H1 (cell line): ENCODE measurements at regions not wholly inside any gene's neighbourhood (a gene's known extent, or its start where the extent isn't known, plus 50 kb on each side); places are given as distances from the start of the nearest gene placed in this dataset.

ENCODE experiments used
- CTCF ChIA-PET: fragments of 300-600 bp; sonication (Branson Sonifier 250); formaldehyde crosslinking; loops from one replicate; lab custom pipeline; 2021; ENCODE audit not compliant: partially characterized antibody; lab: Charles Lee
- POLR2A ChIA-PET: fragments of 300-600 bp; sonication (Branson Sonifier 250); formaldehyde crosslinking; loops from one replicate; lab custom pipeline; 2021; ENCODE audit warnings: inconsistent platforms; ENCODE audit not compliant: partially characterized antibody; lab: Charles Lee
- DNase-seq, 2 experiments: peaks; one replicate each; pipeline versions ENCODE4 v3.0.0 to v3.0.0-alpha.2; 2010 to 2022; ENCODE audit warnings: low spot score in 2 of 2, low read depth in 1 of 2, mixed read lengths in 1 of 2
- FAIRE-seq: peaks from 2 replicates; lab custom pipeline; 2011; peaks lifted over from hg19 to GRCh38; lab: Jason Lieb, UNC
- H2AFZ ChIP-seq: 2 replicates; pipeline ENCODE4 v1.8.1; 2012; ENCODE audit warnings: low read length, inconsistent platforms
- H2AK5ac ChIP-seq: 2 replicates; pipeline ENCODE4 v1.6.1; 2013; ENCODE audit warnings: low read depth, low read length
- H2BK120ac ChIP-seq: replicated peaks from 2 replicates; pipeline ENCODE3; 2013; ENCODE audit warnings: low read depth, low read length, inconsistent platforms
- H2BK12ac ChIP-seq: 2 replicates; pipeline ENCODE4 v1.6.1; 2013; ENCODE audit warnings: low read depth, low read length
- H2BK15ac ChIP-seq: 2 replicates; pipeline ENCODE4 v1.6.1; 2013; ENCODE audit warnings: low read length
- H2BK20ac ChIP-seq: 2 replicates; pipeline ENCODE4 v1.6.1; 2013; ENCODE audit warnings: low read length
- H2BK5ac ChIP-seq: 2 replicates; pipeline ENCODE4 v1.6.1; 2013; ENCODE audit warnings: low read depth, low read length
- H3K14ac ChIP-seq: 2 replicates; pipeline ENCODE4 v1.6.1; 2013; ENCODE audit warnings: inconsistent platforms; ENCODE audit not compliant: insufficient read length
- H3K18ac ChIP-seq: 2 replicates; pipeline ENCODE4 v1.6.1; 2013; ENCODE audit warnings: low read length; ENCODE audit errors: extremely low read depth
- H3K23ac ChIP-seq: 2 replicates; pipeline ENCODE4 v1.6.1; 2013; ENCODE audit warnings: inconsistent platforms; ENCODE audit not compliant: insufficient read length
- H3K23me2 ChIP-seq: 2 replicates; pipeline ENCODE4 v1.6.1; 2013; ENCODE audit warnings: low read depth, low read length
- H3K27ac ChIP-seq: 2 replicates; pipeline ENCODE4 v1.6.1; 2011; ENCODE audit warnings: low read depth, low read length, inconsistent platforms
- H3K27me3 ChIP-seq, 4 experiments: replicated peaks in 1 of 4; 1 replicate in 1 of 4; 2 replicates in 3 of 4; pipeline versions ENCODE4 v1.6.1 to v1.8.1; 2011 to 2013; ENCODE audit warnings: low read length in 3 of 4, mild to moderate bottlenecking in 3 of 4, inconsistent platforms in 2 of 4, mixed read lengths in 2 of 4, moderate library complexity in 1 of 4; ENCODE audit not compliant: control insufficient read depth in 3 of 4, insufficient read depth in 3 of 4; ENCODE audit errors: extremely low read depth in 1 of 4
- H3K36me3 ChIP-seq, 4 experiments: 2 replicates each; pipeline versions ENCODE4 v1.6.1 to v1.8.1; 2011 to 2013; ENCODE audit warnings: mild to moderate bottlenecking in 4 of 4, low read length in 3 of 4, moderate library complexity in 2 of 4, control low read depth in 1 of 4, inconsistent platforms in 1 of 4; ENCODE audit not compliant: insufficient read depth in 4 of 4, control insufficient read depth in 2 of 4
- H3K4ac ChIP-seq: replicated peaks from 2 replicates; pipeline ENCODE3; 2013; ENCODE audit warnings: low read length, low read depth, mixed read lengths, inconsistent platforms; ENCODE audit not compliant: insufficient read length
- H3K4me1 ChIP-seq, 4 experiments: replicated peaks in 1 of 4; 1 replicate in 1 of 4; 2 replicates in 3 of 4; pipeline versions ENCODE4 v1.6.1 to v1.8.1; 2011 to 2013; ENCODE audit warnings: low read length in 3 of 4, inconsistent platforms in 2 of 4, mixed read lengths in 1 of 4; ENCODE audit not compliant: insufficient read depth in 4 of 4, control insufficient read depth in 3 of 4
- H3K4me2 ChIP-seq, 2 experiments: 2 replicates each; pipeline versions ENCODE4 v1.6.1 to v1.8.1; 2011 to 2013; ENCODE audit warnings: low read depth in 2 of 2, low read length in 2 of 2, control low read depth in 1 of 2, inconsistent platforms in 1 of 2, mild to moderate bottlenecking in 1 of 2; ENCODE audit not compliant: insufficient read depth in 1 of 2
- H3K4me3 ChIP-seq, 4 experiments: fragments of 200-600, 300-600 bp in 1 of 4; sonication (generic), shearing (Covaris generic), sonication (Bioruptor Twin) in 1 of 4; 2 replicates each; pipeline versions ENCODE4 v1.5.1 to v1.8.1; 2011 to 2016; ENCODE audit warnings: low read length in 4 of 4, low read depth in 3 of 4, control low read depth in 2 of 4, inconsistent platforms in 2 of 4, mild to moderate bottlenecking in 2 of 4, mixed read lengths in 1 of 4, moderate library complexity in 1 of 4; ENCODE audit not compliant: insufficient read depth in 2 of 4; ENCODE audit errors: extremely low read depth in 1 of 4
- H3K56ac ChIP-seq: replicated peaks from 2 replicates; pipeline ENCODE3; 2013; ENCODE audit warnings: low read depth, mild to moderate bottlenecking, mixed read lengths, low read length, inconsistent platforms; ENCODE audit not compliant: insufficient read length
- H3K79me1 ChIP-seq: 2 replicates; pipeline ENCODE4 v1.6.1; 2013; ENCODE audit warnings: low read depth, low read length, control low read depth
- H3K79me2 ChIP-seq, 2 experiments: 2 replicates each; pipeline versions ENCODE4 v1.6.1 to v1.8.1; 2012 to 2013; ENCODE audit warnings: low read length in 2 of 2, mild to moderate bottlenecking in 2 of 2, inconsistent platforms in 1 of 2; ENCODE audit not compliant: insufficient read depth in 2 of 2, control insufficient read depth in 1 of 2
- H3K9ac ChIP-seq, 4 experiments: replicated peaks in 1 of 4; 1 replicate in 1 of 4; 2 replicates in 3 of 4; pipeline versions ENCODE4 v1.6.1 to v1.8.1; 2011 to 2013; ENCODE audit warnings: low read depth in 3 of 4, low read length in 3 of 4, control low read depth in 2 of 4, mild to moderate bottlenecking in 2 of 4, moderate library complexity in 2 of 4, inconsistent platforms in 1 of 4; ENCODE audit errors: extremely low read depth in 1 of 4
- H3K9me3 ChIP-seq, 2 experiments: 2 replicates each; pipeline versions ENCODE4 v1.6.1 to v1.8.1; 2012 to 2013; ENCODE audit warnings: mild to moderate bottlenecking in 2 of 2, moderate library complexity in 2 of 2, control low read depth in 1 of 2, inconsistent platforms in 1 of 2, low read depth in 1 of 2, low read length in 1 of 2, mixed read lengths in 1 of 2; ENCODE audit not compliant: insufficient read depth in 2 of 2
- H4K20me1 ChIP-seq, 2 experiments: replicated peaks in 1 of 2; 2 replicates each; pipeline versions ENCODE3 to v1.8.1; 2011 to 2013; ENCODE audit warnings: inconsistent platforms in 2 of 2, low read length in 2 of 2, mild to moderate bottlenecking in 1 of 2; ENCODE audit not compliant: insufficient read depth in 2 of 2, control insufficient read depth in 1 of 2
- H4K5ac ChIP-seq: 2 replicates; pipeline ENCODE4 v1.6.1; 2013; ENCODE audit warnings: low read length, low read depth, mixed read lengths, inconsistent platforms; ENCODE audit not compliant: insufficient read length
- H4K8ac ChIP-seq: 2 replicates; pipeline ENCODE4 v1.8.0; 2013; ENCODE audit warnings: mild to moderate bottlenecking, moderate library complexity, low read length, inconsistent platforms; ENCODE audit not compliant: insufficient read depth; ENCODE audit errors: extremely low read depth
- H4K91ac ChIP-seq: replicated peaks from 2 replicates; pipeline ENCODE3; 2013; ENCODE audit warnings: low read length, mixed read lengths, inconsistent platforms; ENCODE audit not compliant: insufficient read length
- ASH2L ChIP-seq: fragments of 200-600, 300-600 bp; sonication (generic); IDR thresholded peaks from one replicate; pipeline ENCODE4 v1.7.1; 2017; ENCODE audit warnings: low read length
- CBX8 ChIP-seq: fragments of 300-800, 300-1000 bp; sonication (generic); IDR thresholded peaks from 2 replicates; pipeline ENCODE4 v1.7.1; 2016; ENCODE audit warnings: low read depth, low read length, borderline replicate concordance
- CREB1 ChIP-seq: IDR thresholded peaks from 2 replicates; pipeline ENCODE4 v1.6.1; 2012; ENCODE audit warnings: inconsistent platforms
- CTCF ChIP-seq, 3 experiments: IDR thresholded peaks; 1 replicate in 2 of 3; 2 replicates in 1 of 3; pipeline versions ENCODE4 v1.5.1 to v1.6.1; 2011; ENCODE audit warnings: low read length in 3 of 3, mild to moderate bottlenecking in 3 of 3, inconsistent platforms in 2 of 3, low read depth in 1 of 3, moderate library complexity in 1 of 3; ENCODE audit not compliant: insufficient read depth in 1 of 3; ENCODE audit errors: control extremely low read depth in 1 of 3
- EP300 ChIP-seq, 2 experiments: IDR thresholded peaks; 1 replicate in 1 of 2; 2 replicates in 1 of 2; pipeline ENCODE4 v1.6.1; 2011 to 2012; ENCODE audit warnings: low read depth in 2 of 2, low read length in 2 of 2, mild to moderate bottlenecking in 2 of 2, borderline replicate concordance in 1 of 2, inconsistent platforms in 1 of 2, moderate library complexity in 1 of 2
- RAD21 ChIP-seq, 2 experiments: IDR thresholded peaks in 1 of 2; conservative IDR thresholded peaks in 1 of 2; 2 replicates each; pipeline ENCODE4 v1.6.1; 2011; ENCODE audit warnings: low read depth in 2 of 2, low read length in 2 of 2, improper control_type of control experiment in 1 of 2, inconsistent platforms in 1 of 2, mild to moderate bottlenecking in 1 of 2, moderate library complexity in 1 of 2
- RFX5 ChIP-seq: IDR thresholded peaks from 2 replicates; pipeline ENCODE4 v1.6.1; 2011; ENCODE audit warnings: low read depth, low read length, improper control_type of control experiment, borderline replicate concordance
- SIX5 ChIP-seq: IDR thresholded peaks from 2 replicates; pipeline ENCODE4 v1.6.1; 2011; ENCODE audit warnings: mild to moderate bottlenecking, low read depth, low read length
- SRF ChIP-seq: IDR thresholded peaks from 2 replicates; pipeline ENCODE4 v1.6.1; 2011; ENCODE audit warnings: mild to moderate bottlenecking, low read depth, low read length, moderate library complexity
- TBP ChIP-seq: IDR thresholded peaks from 2 replicates; pipeline ENCODE4 v1.6.1; 2011; ENCODE audit warnings: low read depth, low read length, improper control_type of control experiment
- WGBS, 2 experiments: shearing (Covaris generic) in 1 of 2; methylation state at CpG; one replicate each; pipeline versions ENCODE4 v1.1.6 to v1.1.7; 2013 to 2015; ENCODE audit warnings: low lambda C conversion rate in 2 of 2, mixed read lengths in 2 of 2, inconsistent platforms in 1 of 2, low coverage in 1 of 2, missing lambda C conversion rate in 1 of 2; ENCODE audit not compliant: insufficient replicate concordance in 2 of 2, insufficient coverage in 1 of 2, insufficient read length in 1 of 2; ENCODE audit errors: extremely low coverage in 1 of 2, missing lambda C conversion rate in 1 of 2; 5-methylcytosine and 5-hydroxymethylcytosine counted together

- Histone ChIP-seq H3K79me2 (no peaks in the 10 kb centered on the region), H3K18ac (no peak overlapping the region), H3K9me3 (no peaks in the 10 kb centered on the region), H3K56ac (no peak overlapping the region), H2BK20ac (no peak overlapping the region), H2BK5ac (0 out of 2 replicates have a peak overlapping the region, but pooled peaks have one; percentile 18), H3K4me2 (peak overlapping the region; percentile 38 to 69), H3K4me1 (peaks cover 12 to 34% (median 19%) of the 10 kb centered on the region in 4 experiments), H2BK15ac (0 out of 2 replicates have a peak overlapping the region, but pooled peaks have one; percentile 1), H3K36me3 (no peaks in the 10 kb centered on the region), H2AK5ac (no peak overlapping the region), H3K27me3 (peaks cover 2 to 21% (median 11%) of the 10 kb centered on the region in 4 experiments; a peak in 6 of 7 replicates), H2AFZ (no peak overlapping the region), H4K8ac (peak overlapping the region; percentile 40; the same call in 1 of the 2 replicates), H2BK12ac (no peak overlapping the region), H4K5ac (no peak overlapping the region), H2BK120ac (peak overlapping the region; percentile 63), H3K9ac (no peak overlapping the region), H3K4me3 (peak overlapping the region in 1 of 4 experiments; percentile 41; a peak in 2 of 8 replicates), H3K14ac (no peak overlapping the region), H3K23ac (no peak overlapping the region), H4K20me1 (no peaks in the 10 kb centered on the region), H4K91ac (peak overlapping the region; percentile 77), H3K27ac (no peak overlapping the region), H3K79me1 (no peaks in the 10 kb centered on the region), H3K4ac (peak overlapping the region; percentile 10), H3K23me2 (0 out of 2 replicates have a peak, but pooled peaks cover 2% of the 10 kb centered on the region)
- ChIA-PET POLR2A (interaction anchor here (1.1 to 1.2 kb wide), 2 partner anchors 9 to 30 kb away, joined by 3 read pairs; no protein-coding TSS in a partner anchor), CTCF (interaction anchor here (0.8 to 6.8 kb wide), 9 partner anchors 15 to 210 kb away, joined by 3 to 91 read pairs (median 6); no protein-coding TSS in a partner anchor)
- 23% methylated on average over 20 of the region's 20 CpGs; no CpG with 5 or more reads in 1 of the 2 experiments for WGBS, 2 experiments
- FAIRE-seq: no peak
- DNase-seq: peak in 1 of 2 experiments; percentile 60
- TF ChIP-seq CREB1: no peak
- peak; percentile 25 for TF ChIP-seq ASH2L
- peak; percentile 13 to 20 (median 17); a peak in 3 of 4 replicates for TF ChIP-seq CTCF (IDR thresholded peaks at IDR 0.05; ENCODE audit: control extremely low read depth in 1 of 3, insufficient read depth in 1 of 3, low read depth in 1 of 3, low read length in 3 of 3)
- no peak for TF ChIP-seq CBX8
- no peak for TF ChIP-seq SIX5
- no peak for TF ChIP-seq EP300 (IDR thresholded peaks at IDR 0.05; ENCODE audit: borderline replicate concordance in 1 of 2, low read depth in 2 of 2, low read length in 2 of 2)
- TF ChIP-seq SRF: no peak
- peak in 1 of 2 experiments; percentile 30; a peak in 1 of 4 replicates for TF ChIP-seq RAD21 (IDR thresholded peaks at IDR 0.05 in 1 of 2, conservative IDR thresholded peaks at IDR 0.05 in 1 of 2; ENCODE audit: low read depth in 2 of 2, low read length in 2 of 2)
- TF ChIP-seq TBP: no peak
- TF ChIP-seq RFX5: no peak
These were observed 84.0 kb upstream of the IGFBP7 start for GRCh38 chr4:57194068-57194611.
